Uterus (tissue), 3 donors: ENCODE measurements at regions not wholly inside any gene's neighbourhood (a gene's known extent, or its start where the extent isn't known, plus 50 kb on each side); places are given as distances from the start of the nearest gene placed in this dataset.

Source experiments
- DNase-seq, 2 donors: peaks; one replicate each; pipeline ENCODE4 v3.0.0-alpha.2; 2019 to 2020
- H3K27ac ChIP-seq, 2 donors: fragments of 200-600 bp; sonication (generic); 1 replicate in 1 of 2; 2 replicates in 1 of 2; pipeline ENCODE4 v1.5.1; 2016 to 2018
- H3K27me3 ChIP-seq, 2 donors: fragments of 200-600 bp; sonication (generic); one replicate each; pipeline ENCODE4 v1.5.1; 2018 to 2019; ENCODE audit warnings: control low read depth in 1 of 2
- H3K36me3 ChIP-seq, 2 donors: fragments of 200-600 bp; sonication (generic); one replicate each; pipeline ENCODE4 v1.5.1; 2019; ENCODE audit warnings: control low read depth in 1 of 2
- H3K4me1 ChIP-seq, 2 donors: fragments of 200-600 bp; sonication (generic); one replicate each; pipeline ENCODE4 v1.5.1; 2018 to 2019; ENCODE audit warnings: control low read depth in 1 of 2
- H3K4me3 ChIP-seq, 2 donors: fragments of 200-600 bp; sonication (generic); 1 replicate in 1 of 2; 2 replicates in 1 of 2; pipeline ENCODE4 v1.5.1; 2018 to 2019; ENCODE audit warnings: mild to moderate bottlenecking in 1 of 2
- H3K9me3 ChIP-seq, 2 donors: fragments of 200-600 bp; sonication (generic); one replicate each; pipeline ENCODE4 v1.5.1; 2019; ENCODE audit warnings: control low read depth in 1 of 2
- POLR2A ChIP-seq, 2 donors: fragments of 450-650 bp; IDR thresholded peaks; one replicate each; pipeline ENCODE4 v1.6.1; 2016; ENCODE audit warnings: antibody characterized with exemption in 2 of 2, mild to moderate bottlenecking in 1 of 2, moderate library complexity in 1 of 2
- intact Hi-C: fragments of 100-400 bp; cut with DNase I; formaldehyde crosslinking; loops from one replicate; pipeline ENCODE4 v1.15.1; 2023; ENCODE audit warnings: low total_unique reads
- TF ChIP-seq, protein P1 (sequence below), 4 experiments: fragments of 200-600 bp in 2 of 4; fragments of 450-650 bp in 2 of 4; sonication (generic) in 2 of 4; IDR thresholded peaks; one replicate each; pipeline ENCODE4 v1.5.1; 2016 to 2019; ENCODE audit warnings: antibody characterized with exemption in 4 of 4, mild to moderate bottlenecking in 2 of 4, moderate library complexity in 1 of 4
- donor health status: DM: yes; HTN: yes; CAD: no.

GRCh38 chr1:188325211-188325610, 1496.5 kb downstream of the PLA2G4A start:
- no peaks in the 10 kb centered on the region for H3K9me3 ChIP-seq
- H3K36me3 ChIP-seq: no peaks in the 10 kb centered on the region
- H3K27ac ChIP-seq: no peak overlapping the region
- no peaks in the 10 kb centered on the region for H3K4me1 ChIP-seq
- H3K4me3 ChIP-seq: no peak overlapping the region
- H3K27me3 ChIP-seq: no peaks in the 10 kb centered on the region
- intact Hi-C loops: no loop called here
- no peak for DNase-seq
- no peak for TF ChIP-seq POLR2A (IDR thresholded peaks at IDR 0.05)
- TF ChIP-seq, protein P1, sequence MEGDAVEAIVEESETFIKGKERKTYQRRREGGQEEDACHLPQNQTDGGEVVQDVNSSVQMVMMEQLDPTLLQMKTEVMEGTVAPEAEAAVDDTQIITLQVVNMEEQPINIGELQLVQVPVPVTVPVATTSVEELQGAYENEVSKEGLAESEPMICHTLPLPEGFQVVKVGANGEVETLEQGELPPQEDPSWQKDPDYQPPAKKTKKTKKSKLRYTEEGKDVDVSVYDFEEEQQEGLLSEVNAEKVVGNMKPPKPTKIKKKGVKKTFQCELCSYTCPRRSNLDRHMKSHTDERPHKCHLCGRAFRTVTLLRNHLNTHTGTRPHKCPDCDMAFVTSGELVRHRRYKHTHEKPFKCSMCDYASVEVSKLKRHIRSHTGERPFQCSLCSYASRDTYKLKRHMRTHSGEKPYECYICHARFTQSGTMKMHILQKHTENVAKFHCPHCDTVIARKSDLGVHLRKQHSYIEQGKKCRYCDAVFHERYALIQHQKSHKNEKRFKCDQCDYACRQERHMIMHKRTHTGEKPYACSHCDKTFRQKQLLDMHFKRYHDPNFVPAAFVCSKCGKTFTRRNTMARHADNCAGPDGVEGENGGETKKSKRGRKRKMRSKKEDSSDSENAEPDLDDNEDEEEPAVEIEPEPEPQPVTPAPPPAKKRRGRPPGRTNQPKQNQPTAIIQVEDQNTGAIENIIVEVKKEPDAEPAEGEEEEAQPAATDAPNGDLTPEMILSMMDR (IDR thresholded peaks at IDR 0.05): no peak

- Histone ChIP-seq H3K27me3 (no peaks in the 10 kb centered on the region), H3K4me3 (no peak overlapping the region), H3K36me3 (no peaks in the 10 kb centered on the region), H3K27ac (no peak overlapping the region), H3K4me1 (no peaks in the 10 kb centered on the region), H3K9me3 (no peaks in the 10 kb centered on the region)
- TF ChIP-seq POLR2A (IDR thresholded peaks at IDR 0.05): no peak
- TF ChIP-seq, protein P1 (IDR thresholded peaks at IDR 0.05): no peak
- intact Hi-C loops: no loop called here
- DNase-seq: no peak
These were observed 1515.2 kb downstream of the PLA2G4A start for GRCh38 chr1:188343914-188344313.

DNA sequence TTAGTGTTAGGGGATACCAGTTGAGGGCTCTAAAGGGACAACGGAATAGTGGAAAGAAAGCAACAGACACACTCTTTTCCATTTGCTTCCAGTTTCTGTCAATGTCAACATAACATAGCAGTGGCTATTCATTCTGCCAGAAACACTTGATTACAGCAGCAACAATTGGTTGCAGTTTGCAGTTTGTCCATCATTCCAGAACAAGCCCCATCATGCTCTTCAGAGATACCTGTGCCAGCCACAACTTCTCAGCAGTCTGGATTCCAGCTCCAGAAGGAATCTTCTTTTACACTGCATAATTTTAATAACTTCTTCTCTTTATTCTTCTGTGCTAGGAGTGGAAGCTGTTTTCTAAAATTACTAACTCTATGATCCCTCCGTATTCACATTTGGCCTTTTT, 1521.4 kb downstream of the PLA2G4A start:
- intact Hi-C loops: no loop called here
- no peak for DNase-seq
- no peaks in the 10 kb centered on the region for H3K27me3 ChIP-seq
- H3K27ac ChIP-seq: no peak overlapping the region
- TF ChIP-seq, protein P1 (IDR thresholded peaks at IDR 0.05): no peak
- TF ChIP-seq POLR2A (IDR thresholded peaks at IDR 0.05): no peak
- no peak overlapping the region for H3K4me3 ChIP-seq
- no peaks in the 10 kb centered on the region for H3K36me3 ChIP-seq
- H3K4me1 ChIP-seq: no peaks in the 10 kb centered on the region
- no peaks in the 10 kb centered on the region for H3K9me3 ChIP-seq

DNA sequence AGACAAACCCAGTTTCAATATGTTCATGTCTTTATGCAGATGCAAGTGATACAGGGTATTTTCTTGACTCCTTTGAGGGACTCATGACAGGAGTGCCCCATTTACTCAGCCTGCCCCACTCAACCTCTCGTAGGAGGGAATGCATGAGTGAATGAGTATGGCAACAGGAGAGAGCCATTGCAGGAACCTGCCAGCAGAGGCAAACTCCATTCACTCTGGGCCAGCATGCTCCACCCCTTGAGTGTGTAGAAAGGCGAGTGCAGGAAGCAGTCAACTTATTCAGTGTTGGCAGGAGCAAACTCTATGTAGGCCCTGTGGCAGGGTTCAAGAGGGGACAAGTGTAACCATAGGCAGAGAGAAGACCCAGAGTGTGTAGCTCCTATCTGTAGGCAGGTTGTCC, 1526.3 kb downstream of the PLA2G4A start:
- Histone ChIP-seq H3K36me3 (no peaks in the 10 kb centered on the region), H3K4me1 (no peaks in the 10 kb centered on the region), H3K9me3 (no peaks in the 10 kb centered on the region), H3K27ac (no peak overlapping the region), H3K27me3 (no peaks in the 10 kb centered on the region), H3K4me3 (no peak overlapping the region)
- no peak for TF ChIP-seq POLR2A (IDR thresholded peaks at IDR 0.05)
- TF ChIP-seq, protein P1 (IDR thresholded peaks at IDR 0.05): no peak
- no peak for DNase-seq
- intact Hi-C loops: no loop called here

- H3K27ac ChIP-seq: no peak overlapping the region
- DNase-seq: no peak
- H3K36me3 ChIP-seq: no peaks in the 10 kb centered on the region
- no peaks in the 10 kb centered on the region for H3K9me3 ChIP-seq
- H3K27me3 ChIP-seq: no peaks in the 10 kb centered on the region
- intact Hi-C loops: no loop called here
- no peak for TF ChIP-seq POLR2A (IDR thresholded peaks at IDR 0.05)
- TF ChIP-seq, protein P1 (IDR thresholded peaks at IDR 0.05): no peak
- H3K4me3 ChIP-seq: no peak overlapping the region
- H3K4me1 ChIP-seq: no peaks in the 10 kb centered on the region
These were observed 1527.1 kb downstream of the PLA2G4A start for GRCh38 chr1:188355847-188356246.
